Cardiac fibroblast (primary cell): ENCODE measurements at regions not wholly inside any gene's neighbourhood (a gene's known extent, or its start where the extent isn't known, plus 50 kb on each side); places are given as distances from the start of the nearest gene placed in this dataset.

Experiments used
- DNase-seq, 2 donors: peaks; one replicate each; pipeline versions ENCODE4 v3.0.0 to v3.0.0-alpha.2; 2010; ENCODE audit warnings: low read depth in 2 of 2
- H3K4me3 ChIP-seq, 2 donors: replicated peaks in 1 of 2; 1 replicate in 1 of 2; 2 replicates in 1 of 2; pipeline ENCODE4 v1.5.1; 2011; ENCODE audit warnings: low read depth in 2 of 2, low read length in 2 of 2, mild to moderate bottlenecking in 2 of 2, moderate library complexity in 1 of 2
- CTCF ChIP-seq: IDR thresholded peaks from one replicate; pipeline ENCODE4 v1.5.1; 2011; ENCODE audit warnings: low read depth, mild to moderate bottlenecking, low read length, inconsistent platforms

GRCh38 chr2:191578031-191578430, 99.9 kb upstream of the NABP1 start:
- DNase-seq: no peak
- no peak for TF ChIP-seq CTCF
- no peak overlapping the region for H3K4me3 ChIP-seq

- H3K4me3 ChIP-seq: no peak overlapping the region
- no peak for TF ChIP-seq CTCF
- peak; percentile 16 to 78 for DNase-seq
Measured at GRCh38 chr2:191580581-191580980, 97.4 kb upstream of the NABP1 start.

GRCh38 chr2:191581003-191581402, 96.9 kb upstream of the NABP1 start:
- no peak overlapping the region for H3K4me3 ChIP-seq
- no peak for DNase-seq
- no peak for TF ChIP-seq CTCF

GRCh38 chr2:191582355-191582754, 95.6 kb upstream of the NABP1 start:
- DNase-seq: peak; percentile 68 to 91
- no peak for TF ChIP-seq CTCF

GRCh38 chr2:191591025-191591424, 86.9 kb upstream of the NABP1 start:
- no peak overlapping the region for H3K4me3 ChIP-seq
- no peak for DNase-seq
- no peak for TF ChIP-seq CTCF

More at GRCh38 chr2:191582355-191582754, 95.6 kb upstream of the NABP1 start:
- H3K4me3 ChIP-seq: no peak overlapping the region

- H3K4me3 ChIP-seq: no peak overlapping the region
- no peak for TF ChIP-seq CTCF
- peak; percentile 35 to 81 for DNase-seq
Measured at GRCh38 chr2:191593622-191594385, 84.1 kb upstream of the NABP1 start.
